ENCODE measurements at regions not wholly inside any gene's neighbourhood (a gene's known extent, or its start where the extent isn't known, plus 50 kb on each side); places are given as distances from the start of the nearest gene placed in this dataset.

DNA sequence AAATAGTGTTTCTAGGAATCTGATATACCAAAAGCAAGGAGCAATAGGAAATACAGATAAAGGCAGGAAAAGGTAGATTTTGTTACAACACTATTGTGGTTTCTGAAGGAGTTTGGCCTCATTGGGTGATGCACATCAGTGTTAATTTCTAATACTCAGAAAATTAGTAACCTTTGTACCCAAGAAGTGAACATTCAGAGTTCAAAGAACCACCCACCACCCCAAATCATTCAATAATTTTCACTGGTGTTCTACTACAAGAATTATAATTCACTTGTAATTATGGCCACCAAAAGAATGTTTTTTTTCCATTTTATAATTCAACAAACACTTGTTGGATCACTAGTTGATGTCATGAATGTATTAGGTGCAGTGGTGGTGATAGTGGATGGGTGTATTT is 183.3 kb downstream of the UBE2E3 start:
- TF ChIP-seq, protein P1, sequence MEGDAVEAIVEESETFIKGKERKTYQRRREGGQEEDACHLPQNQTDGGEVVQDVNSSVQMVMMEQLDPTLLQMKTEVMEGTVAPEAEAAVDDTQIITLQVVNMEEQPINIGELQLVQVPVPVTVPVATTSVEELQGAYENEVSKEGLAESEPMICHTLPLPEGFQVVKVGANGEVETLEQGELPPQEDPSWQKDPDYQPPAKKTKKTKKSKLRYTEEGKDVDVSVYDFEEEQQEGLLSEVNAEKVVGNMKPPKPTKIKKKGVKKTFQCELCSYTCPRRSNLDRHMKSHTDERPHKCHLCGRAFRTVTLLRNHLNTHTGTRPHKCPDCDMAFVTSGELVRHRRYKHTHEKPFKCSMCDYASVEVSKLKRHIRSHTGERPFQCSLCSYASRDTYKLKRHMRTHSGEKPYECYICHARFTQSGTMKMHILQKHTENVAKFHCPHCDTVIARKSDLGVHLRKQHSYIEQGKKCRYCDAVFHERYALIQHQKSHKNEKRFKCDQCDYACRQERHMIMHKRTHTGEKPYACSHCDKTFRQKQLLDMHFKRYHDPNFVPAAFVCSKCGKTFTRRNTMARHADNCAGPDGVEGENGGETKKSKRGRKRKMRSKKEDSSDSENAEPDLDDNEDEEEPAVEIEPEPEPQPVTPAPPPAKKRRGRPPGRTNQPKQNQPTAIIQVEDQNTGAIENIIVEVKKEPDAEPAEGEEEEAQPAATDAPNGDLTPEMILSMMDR (IDR thresholded peaks at IDR 0.05): no peak

- TF ChIP-seq, protein P1 (IDR thresholded peaks at IDR 0.05): no peak
Measured at GRCh38 chr2:181164699-181165098, 184.3 kb downstream of the UBE2E3 start.

- TF ChIP-seq, protein P1 (IDR thresholded peaks at IDR 0.05): no peak
Measured at GRCh38 chr2:181165199-181165868, 184.9 kb downstream of the UBE2E3 start.

DNA sequence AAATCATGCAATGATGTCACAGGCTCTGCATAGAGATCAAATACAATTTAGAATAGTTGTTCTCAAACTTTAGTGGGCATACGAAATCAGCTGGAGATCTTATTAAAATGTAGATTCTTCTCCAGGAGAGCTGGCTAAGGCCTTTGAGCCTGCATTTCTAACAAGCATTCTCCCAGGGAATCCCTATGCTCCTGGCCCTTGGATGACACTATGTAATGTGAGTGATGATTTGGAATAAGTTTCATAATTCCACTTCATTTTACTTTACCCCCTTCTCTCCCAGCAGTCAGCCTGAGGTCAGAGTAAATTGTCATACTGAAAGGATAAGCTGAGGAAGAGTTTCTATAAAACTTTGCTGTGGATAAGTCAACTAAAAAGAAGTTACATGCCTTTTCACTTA is 189.1 kb downstream of the UBE2E3 start:
- TF ChIP-seq, protein P1 (IDR thresholded peaks at IDR 0.05): no peak

DNA sequence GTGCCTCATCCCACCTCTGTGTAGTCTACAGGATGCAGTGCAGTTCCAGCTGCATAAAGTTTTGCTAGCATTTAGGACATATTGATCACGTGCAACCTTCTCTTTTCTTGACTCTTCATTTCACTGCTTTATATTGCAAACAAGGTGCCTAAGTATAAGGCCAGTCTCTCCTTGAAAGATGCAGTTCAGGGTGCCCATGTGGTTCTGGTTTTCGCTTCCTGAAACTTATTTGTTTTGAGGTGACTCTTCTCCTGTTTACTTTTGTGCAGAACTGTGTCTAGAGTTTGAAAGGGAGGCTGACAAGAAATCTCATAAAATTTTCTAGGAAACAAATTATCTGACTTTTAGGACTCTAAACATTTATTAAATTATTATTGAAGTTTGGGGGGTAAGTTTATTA is 189.9 kb downstream of the UBE2E3 start:
- TF ChIP-seq, protein P1 (IDR thresholded peaks at IDR 0.05): no peak

DNA sequence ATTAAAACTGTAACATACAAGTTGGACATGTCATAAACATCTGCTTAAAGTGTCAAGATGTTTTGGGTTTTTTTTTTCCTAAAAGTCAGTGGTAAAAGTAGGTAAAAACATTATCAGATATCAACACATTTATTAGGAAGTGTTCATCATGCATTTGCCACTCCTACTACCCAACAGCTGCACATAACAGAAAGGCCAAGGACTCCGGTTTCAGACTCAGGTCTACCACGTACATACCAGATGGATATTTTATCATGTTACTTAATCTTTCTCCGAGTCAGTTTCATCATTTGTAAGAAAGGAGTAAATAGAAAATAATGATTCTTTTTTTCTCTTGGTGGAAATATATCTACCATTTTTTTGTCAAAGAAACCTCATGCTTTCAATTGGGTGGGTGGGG is 192.3 kb downstream of the UBE2E3 start:
- TF ChIP-seq, protein P1 (IDR thresholded peaks at IDR 0.05): no peak

- TF ChIP-seq, protein P1 (IDR thresholded peaks at IDR 0.05): no peak
Measured at GRCh38 chr2:181174611-181175580, 194.5 kb downstream of the UBE2E3 start.

All from LNCAP (cell line).